ENCODE measurements at regions not wholly inside any gene's neighbourhood (a gene's known extent, or its start where the extent isn't known, plus 50 kb on each side); places are given as distances from the start of the nearest gene placed in this dataset.

DNA sequence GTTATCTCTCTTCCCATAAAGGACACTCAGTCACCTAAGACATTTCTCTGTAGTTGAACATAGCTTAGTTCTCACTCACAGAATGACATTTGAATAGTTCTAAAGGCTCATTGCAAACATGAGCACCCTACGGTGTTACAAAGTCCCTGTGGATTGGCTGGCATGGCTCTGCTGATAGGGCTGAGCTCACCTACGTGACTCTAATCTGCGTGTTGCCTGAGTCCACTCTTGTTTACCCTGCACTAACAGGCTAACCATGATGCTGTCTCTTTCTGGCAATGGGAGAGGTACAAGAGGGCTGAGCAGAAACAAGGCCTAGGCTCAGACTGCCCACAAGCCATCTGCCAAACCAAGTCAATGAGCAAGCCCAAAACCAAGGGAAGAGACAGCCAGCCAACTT lies 103.6 kb downstream of the PALM2AKAP2 start:
- no peak for DNase-seq (ENCODE audit: low read depth, low spot score)

DNA sequence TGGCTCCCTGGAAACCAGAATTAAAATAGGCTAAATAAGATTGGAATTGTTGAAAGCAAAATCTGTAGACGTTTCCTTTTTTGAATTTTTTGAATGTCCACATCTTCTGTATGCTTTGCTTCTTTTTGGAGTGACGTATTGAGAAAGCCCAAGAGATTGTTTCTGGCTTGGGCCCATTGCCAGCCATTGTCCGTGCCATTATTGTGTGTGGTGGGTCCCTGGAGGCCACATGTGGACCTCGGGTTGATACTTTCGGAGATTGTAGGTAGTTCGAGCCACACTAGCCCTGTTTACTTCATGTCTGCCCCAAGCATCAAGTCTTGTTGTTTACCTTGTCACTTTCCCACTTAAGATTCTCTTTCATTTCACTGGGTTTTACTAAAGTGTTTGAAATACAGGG lies 106.0 kb downstream of the PALM2AKAP2 start:
- DNase-seq (ENCODE audit: low read depth, low spot score): no peak

DNA sequence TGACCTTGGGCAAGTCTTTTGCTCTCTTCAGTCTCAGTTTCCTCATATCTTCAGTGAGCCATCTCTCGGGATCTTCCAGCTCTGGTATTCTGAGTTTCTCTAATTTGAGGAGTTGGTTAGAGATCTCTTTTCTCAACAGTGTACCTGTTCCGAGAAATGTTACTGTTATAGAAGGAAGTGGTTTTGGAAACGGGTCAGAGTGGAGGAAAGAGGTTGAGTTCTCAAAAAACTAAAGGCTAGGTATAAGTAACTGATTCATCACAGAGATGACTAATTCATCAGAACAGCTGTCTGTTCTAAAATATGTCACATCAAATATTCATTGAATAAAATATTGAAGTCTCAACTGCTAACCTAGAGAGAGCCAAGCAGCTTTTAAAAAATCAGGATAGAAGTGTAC lies 106.6 kb downstream of the PALM2AKAP2 start:
- no peak for DNase-seq (ENCODE audit: low read depth, low spot score)

DNA sequence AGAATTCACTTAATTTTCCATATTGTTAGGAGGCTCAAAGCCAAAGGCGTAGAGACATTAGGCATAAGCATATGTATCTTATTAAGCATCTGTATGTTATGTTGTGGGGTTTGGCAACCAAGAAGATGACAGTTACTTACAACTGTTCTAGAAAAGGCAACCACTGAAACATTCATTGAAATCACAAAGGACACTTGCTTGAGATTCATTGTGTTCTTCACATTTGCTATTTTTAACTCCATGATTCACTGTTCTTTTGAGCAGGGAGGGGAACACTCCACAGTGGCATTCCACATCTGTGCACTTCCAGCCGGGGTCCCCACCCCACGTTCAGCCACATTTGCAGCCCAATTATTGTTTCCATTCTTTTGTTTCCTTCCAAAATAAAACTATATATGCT lies 107.1 kb downstream of the PALM2AKAP2 start:
- DNase-seq (ENCODE audit: low read depth, low spot score): no peak

DNA sequence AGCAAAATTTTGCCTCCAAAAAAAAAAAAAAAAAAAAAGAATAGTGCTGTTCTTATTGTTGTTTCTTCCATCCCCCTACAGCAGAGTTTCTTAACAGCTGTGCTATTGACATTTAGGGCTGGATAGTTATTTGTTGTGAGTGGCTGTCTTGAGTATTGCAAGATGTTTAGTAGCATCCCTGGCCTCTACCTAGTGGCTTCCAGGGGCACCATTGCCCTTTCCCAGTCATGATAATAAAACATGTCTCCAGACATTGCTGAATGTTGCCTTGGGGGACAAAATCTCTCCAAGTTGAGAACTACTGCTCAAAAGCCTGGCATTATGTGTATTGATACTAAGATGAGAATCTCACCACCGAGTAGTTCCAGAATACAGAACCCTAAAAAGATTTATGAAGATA lies 108.7 kb downstream of the PALM2AKAP2 start:
- no peak for DNase-seq (ENCODE audit: low read depth, low spot score)

DNA sequence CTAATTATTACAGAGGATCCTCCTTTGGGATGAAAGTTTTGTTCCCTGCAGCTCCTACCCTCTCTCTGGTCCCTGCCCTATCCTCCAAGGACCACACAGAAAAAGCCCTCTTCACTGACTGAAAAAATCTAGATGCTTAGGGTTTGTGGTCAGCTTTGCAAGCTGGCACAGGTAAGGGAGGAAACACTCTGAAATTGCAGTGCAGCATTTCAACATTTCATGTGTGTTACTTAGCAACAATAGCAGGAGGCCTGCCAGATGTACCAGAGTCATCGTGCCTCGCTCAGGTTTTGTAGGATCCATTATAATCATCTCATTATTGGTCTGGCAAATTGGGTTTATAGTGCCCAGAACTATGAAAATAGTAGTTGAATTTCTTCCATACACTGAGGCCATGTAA lies 109.5 kb downstream of the PALM2AKAP2 start:
- DNase-seq (ENCODE audit: low read depth, low spot score): no peak

DNA sequence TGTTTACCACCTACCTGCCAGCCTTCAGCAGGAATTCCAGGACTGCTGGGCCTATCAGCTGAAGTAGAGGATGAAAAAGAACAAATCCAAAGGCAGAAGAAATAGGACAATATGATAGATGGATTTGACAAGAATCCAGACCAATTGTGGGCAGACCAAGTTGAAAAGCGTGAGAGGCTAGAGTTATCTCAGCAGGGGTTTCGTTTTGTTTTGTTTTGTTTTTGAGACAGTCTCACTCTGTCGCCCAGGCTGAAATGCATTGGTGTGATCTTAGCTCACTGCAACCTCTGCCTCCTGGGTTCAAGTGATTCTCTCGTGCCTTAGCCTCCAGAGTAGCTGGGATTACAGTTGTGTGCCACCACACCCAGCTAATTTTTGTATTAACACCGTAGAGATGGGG lies 113.2 kb downstream of the PALM2AKAP2 start:
- no peak for DNase-seq (ENCODE audit: low read depth, low spot score)

DNA sequence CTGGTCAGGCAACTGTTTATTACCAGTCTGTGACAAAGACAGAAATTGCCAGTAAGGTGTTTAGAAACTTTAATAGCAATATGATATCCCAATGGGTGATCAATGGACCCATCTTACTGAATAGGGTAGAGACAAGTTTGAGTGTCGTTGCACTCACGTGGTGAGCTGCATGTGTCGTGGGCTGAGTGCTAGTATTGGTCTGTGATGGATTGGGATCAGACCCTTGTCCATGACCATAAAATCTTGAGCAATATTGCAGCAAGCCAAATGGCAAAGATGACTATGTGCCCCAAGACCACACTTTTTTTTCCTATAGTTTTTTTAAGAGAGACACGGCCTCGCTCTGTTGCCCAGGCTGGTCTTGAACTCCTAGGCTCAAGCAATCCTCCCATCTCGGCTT lies 114.5 kb downstream of the PALM2AKAP2 start:
- no peak for DNase-seq (ENCODE audit: low read depth, low spot score)

DNA sequence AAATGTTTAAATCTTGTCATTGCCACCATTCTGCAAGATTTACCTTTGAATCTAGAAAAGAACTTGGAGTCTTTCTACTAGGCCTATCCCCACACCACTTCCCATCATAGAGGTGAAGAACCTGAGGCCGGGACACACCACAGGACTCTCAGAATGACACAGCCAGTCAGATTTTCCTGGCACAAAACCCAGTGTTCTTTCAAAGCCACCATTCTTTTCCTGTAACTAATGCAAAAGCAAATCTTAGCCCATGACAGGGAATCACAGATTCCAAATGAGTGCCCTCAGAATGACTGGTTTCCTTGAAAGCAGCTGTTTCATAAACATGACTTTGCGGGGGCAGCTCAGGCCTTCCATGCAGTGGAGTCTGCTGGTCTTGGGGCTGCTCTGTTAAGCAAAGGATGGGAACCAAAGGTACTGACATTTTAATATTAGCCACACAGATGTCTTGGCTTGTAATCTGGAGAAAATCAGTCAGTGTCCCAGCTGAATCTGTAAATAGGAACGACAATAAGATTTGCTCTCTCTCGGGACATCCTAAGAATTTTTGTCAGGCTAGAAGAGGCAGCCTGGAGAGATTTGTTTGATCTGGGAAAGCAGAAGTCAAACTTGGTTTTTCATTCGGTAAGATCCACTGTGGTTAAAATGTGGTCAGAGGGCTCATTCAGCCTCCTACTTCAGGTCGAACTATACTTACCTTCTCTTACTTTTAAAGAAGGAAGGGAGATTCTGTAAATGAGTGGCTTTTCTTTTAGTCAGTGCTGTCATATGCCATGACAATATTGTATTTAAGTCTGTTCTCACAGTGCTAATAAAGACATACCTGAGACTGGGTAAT lies 115.1 kb downstream of the PALM2AKAP2 start:
- no peak for DNase-seq (ENCODE audit: low read depth, low spot score)

DNA sequence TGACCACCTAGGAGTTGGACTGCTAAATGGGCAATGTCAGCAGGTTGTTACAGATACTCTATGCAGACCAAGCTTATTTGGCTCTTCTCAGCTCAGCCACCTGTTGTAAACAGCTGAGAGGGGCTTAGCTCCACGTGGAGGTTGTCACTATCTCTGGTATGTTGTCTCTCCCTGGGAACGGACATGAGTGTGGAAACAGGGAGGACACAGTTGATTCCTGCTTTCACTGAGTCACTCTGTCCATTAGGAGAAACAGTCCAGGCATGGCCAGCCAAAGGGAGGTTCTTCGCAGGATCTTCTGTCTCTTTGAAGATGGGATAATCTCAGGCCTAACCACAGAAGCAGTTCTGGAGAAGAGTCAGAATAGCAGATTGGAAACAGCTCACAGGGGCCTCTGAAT lies 121.2 kb downstream of the PALM2AKAP2 start:
- no peak for DNase-seq (ENCODE audit: low read depth, low spot score)

DNA sequence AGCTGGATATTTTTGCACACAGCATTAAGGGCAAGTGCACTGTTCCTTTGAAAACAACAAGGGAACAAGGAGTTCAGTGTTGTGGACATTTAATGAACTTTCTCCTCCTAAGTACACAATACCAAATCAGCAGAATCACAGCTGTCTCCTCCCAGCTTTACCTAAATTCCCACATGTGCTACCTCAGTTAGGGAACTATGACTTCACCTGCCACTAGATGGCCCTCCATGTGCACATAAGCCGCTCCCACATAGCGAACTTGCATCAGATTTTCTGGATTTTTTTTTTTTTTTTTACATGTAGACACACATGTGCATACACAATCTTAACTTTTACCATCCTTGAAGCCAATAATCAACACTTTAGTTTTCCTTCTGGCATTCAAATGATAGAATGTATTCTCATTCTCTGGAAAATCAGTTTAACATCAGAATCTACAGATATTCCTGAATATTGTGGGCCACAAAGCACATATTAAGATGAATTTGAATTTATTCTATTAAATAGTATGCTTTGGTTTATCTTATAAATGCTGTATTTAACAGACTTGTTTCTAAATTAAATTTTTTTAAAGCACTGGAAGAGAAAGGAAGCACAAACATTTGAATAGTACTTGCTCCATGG lies 123.6 kb downstream of the PALM2AKAP2 start:
- peak; percentile 46 for DNase-seq (ENCODE audit: low read depth, low spot score)

DNA sequence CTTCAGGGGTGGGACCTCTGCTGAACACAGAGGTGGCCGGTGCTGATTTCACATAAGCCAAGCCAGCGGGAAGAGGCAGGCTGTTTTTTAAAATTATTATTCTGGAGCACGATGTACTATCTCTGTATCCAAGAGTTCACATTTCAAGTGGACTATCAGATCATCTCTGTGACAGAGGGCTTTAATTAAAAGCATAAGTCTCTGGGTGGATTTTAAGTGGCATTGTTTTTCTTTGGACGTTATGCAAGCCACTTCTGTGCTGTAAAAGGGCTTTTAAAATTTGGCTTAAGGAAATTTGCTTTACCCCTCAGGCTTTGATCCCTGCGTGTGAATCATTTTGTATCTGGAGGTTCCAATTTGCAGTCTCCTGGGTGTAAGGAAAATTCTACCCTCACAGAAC lies 124.7 kb downstream of the PALM2AKAP2 start:
- DNase-seq (ENCODE audit: low read depth, low spot score): no peak

DNA sequence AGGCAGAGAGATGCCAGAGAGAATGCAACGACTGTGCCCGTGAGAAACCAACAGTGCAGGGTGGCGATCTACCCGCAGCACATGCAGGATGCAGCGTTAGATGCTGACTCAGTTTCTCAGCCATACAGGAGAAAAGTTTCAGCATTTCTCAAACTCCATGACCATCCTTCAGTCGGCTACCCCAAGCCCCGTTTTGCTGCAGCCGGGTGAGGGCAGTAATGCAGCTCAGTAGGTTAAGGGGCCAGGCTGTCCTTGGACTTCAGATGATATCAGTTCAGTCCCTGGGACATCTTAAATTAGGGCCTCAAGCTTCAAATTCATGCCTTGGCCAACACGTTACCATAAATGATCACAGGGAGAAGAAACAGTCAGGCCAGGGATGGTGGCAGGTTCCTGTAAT lies 125.5 kb downstream of the PALM2AKAP2 start:
- no peak for DNase-seq (ENCODE audit: low read depth, low spot score)

DNA sequence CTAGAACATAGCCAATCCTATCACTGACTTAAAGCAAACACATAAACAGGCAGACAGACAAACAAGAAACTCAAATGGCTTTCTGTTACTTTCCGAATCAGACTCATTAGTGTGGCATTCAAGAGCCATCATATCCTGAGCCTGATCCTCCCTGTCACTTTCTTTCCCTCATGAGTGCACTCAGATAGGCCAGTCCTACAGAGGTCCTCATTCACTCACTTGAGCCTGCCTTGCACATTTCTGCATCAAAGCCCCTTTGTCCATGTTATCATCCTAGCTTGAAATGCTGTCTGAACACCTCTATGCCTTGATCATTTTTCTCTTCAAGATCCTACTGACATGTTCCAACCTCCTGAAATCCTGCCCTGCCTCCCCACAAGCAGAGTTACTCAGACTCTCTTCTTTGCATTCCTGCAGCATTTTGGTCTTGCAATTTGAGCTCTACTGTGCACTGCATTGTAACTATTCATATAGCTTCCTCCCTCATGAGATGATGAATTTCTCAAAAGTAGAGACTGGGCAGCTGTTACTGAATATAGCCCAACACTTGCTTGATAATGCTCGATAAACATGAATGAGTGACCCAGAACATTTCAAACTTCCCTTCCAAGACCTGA lies 126.9 kb downstream of the PALM2AKAP2 start:
- no peak for DNase-seq (ENCODE audit: low read depth, low spot score)

DNA sequence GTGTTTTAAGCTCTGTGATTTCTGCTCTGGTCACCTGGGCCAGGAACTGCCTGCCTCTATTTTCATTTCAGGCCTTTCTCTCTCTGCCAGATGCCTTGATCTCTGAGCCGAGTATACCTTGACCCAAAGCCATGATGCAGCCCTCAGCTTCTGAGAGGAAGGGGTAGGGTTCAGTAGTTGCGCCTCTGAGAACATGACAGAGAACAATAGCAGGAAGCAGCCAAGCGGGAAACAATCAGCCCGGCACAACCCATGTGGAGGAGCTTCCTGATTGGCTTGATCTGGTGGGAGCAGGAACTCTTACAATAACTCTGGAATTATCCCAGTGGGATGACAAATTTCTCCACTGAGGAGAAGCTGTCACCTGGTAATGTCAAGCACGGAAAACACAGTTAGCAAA lies 127.4 kb downstream of the PALM2AKAP2 start:
- no peak for DNase-seq (ENCODE audit: low read depth, low spot score)

DNA sequence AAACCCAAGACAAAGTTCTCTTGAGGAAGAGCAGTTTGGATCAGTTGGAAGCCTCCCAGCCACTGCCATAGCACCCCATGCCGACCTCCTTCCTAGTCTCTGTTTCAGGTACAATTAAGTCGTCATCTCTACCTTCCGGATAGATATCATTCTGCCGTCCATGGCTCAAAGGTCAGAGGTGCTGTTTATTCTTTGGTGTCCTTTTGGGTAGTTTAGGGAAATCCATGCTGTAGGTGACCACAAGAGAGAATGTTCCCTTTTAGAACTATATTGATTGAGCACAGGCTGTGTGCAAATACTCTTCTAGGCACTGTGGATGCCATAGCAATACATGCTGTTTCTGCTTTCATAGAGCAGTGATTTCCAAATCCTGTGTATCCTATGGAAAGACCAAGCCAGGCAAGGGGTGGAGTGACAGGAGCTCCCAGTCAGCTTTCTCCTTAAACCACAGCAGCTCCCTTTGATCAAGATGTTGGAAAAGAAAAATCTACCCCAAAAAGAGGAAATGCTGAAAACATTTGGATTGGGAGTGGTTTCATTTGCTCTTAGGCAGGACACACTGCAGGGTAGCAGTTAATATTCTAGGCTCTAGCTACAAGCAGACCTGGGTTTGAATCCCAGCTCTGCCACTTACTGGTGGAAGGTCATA lies 127.9 kb downstream of the PALM2AKAP2 start:
- DNase-seq (ENCODE audit: low read depth, low spot score): no peak

DNA sequence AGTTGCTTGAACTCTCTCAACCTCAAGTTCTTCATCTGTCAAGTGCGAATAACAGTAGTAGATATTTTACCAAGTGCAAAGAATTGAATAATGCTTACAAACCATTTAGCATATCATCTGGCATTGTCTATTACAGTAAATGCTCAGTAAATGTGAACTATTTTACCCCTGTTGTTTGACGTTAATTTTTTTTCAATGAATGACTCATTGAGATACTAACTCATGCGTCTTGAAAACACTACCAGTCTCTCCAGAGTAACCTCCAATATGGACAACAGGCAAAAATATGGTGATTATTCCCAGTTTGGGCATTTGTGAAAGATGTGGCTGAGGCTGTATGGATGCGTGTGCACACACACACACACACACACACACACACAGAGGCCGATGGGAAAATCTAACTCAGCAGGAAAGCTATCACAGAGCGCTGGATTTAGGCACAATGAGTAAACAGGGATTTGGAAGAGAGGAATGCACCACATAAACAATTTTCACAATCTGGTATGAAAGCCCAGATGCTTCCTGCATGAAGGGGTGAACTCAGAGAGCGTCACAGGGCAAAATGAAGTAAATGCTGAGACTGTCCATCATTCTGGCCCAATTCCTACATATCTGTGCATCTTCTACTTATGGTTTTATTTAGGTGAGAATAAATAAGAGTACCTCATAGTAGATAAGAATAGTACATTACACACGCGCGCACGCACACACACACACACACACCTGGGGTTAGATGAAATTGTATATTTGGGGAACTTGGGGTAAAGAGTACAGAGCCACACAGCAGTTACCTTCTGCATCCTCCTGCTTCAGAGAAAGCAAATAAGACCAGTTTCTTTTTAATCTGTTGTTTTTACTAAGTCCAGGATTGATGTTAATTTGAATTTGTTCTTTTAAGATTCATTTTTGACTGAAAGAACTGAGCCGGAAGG lies 128.7 kb downstream of the PALM2AKAP2 start:
- no peak for DNase-seq (ENCODE audit: low read depth, low spot score)

DNA sequence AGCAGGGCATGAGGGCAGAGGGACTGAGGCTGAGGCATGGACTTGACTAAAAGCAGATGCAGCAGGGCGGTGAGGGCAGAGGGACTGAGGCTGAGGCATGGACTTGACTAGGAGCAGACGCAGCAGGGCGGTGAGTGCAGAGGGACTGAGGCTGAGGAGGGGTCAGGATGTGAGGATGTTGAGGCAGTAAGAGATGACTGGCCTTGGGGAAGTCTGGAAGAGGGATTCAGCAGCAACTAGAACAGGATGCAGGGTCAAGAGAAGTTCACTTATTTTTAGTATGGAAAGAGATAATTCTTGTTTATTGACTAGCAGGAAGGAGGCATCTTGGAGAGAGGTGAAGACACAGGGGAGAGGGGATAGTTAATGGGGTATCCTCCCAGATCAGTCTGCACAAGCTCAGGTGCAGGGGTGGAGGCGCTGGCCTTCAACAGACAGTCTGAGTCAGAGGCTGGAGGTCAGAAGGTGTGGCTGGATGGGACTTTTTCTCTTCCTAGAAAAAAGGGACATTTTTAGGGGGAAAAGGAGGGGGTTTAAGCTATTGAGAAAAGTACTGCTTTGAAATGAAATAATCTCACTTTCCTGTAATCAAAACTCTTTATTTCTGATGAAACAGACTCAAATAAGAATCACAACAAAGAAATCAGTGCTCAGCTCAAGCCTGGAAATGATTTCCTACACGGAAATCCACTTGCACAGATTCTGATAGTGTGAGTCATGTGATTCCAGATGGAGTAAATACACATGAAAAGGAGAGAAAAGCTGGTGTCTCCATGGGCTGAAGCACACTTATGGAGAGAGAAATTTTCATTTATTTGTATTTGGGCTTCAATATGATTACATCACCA lies 130.9 kb downstream of the PALM2AKAP2 start:
- no peak for DNase-seq (ENCODE audit: low read depth, low spot score)

DNA sequence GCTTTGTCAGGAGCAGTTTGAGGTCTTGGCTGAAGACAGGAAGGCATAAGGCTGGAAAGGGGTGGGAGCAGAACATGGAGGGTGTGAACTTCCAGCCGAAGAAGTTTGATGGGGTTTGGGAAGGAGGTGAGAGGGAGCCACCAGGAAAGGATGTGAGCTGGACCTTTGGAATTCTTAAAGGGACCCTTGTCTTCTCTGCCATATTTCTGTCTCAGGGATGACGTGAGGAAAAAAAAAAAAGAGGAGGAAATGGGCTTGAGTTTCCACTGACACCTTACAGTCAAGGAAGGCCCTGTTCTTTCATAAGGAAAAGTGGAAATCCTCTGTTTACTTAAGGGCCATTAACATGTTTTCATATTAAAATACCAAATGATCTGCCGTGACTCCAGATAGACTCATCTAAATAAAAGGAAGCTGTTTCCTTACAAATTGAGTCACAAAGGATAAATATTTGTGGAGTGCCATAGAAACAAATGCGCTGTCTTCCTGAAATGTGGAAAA lies 132.1 kb downstream of the PALM2AKAP2 start:
- DNase-seq (ENCODE audit: low read depth, low spot score): no peak
